HG03039 (cell line): ENCODE measurements at regions not wholly inside any gene's neighbourhood (a gene's known extent, or its start where the extent isn't known, plus 50 kb on each side); places are given as distances from the start of the nearest gene placed in this dataset.
"Not testable (repeated sequence)": the region's sequence is repeated elsewhere in the genome, so short reads cannot be mapped to it uniquely, and the experiment has no call there.

Source experiments
- ATAC-seq: cut with Tn5 transposase; IDR thresholded peaks from one replicate; pipeline ENCODE4 v1.9.1; 2021; ENCODE audit warnings: mild to moderate bottlenecking, moderate library complexity; ENCODE audit not compliant: unreplicated experiment

- ATAC-seq = no peak
Observed at GRCh38 chr1:66455446-66455845, 78.5 kb upstream of the SGIP1 start.

GRCh38 chr1:66460776-66461175, 73.2 kb upstream of the SGIP1 start:
- ATAC-seq = no peak

- ATAC-seq = no peak
Observed at GRCh38 chr1:66462313-66462712, 71.6 kb upstream of the SGIP1 start.

GRCh38 chr1:66464351-66464750, 69.6 kb upstream of the SGIP1 start:
- no peak for ATAC-seq

GRCh38 chr1:66464802-66465201, 69.2 kb upstream of the SGIP1 start:
- ATAC-seq = no peak

- ATAC-seq = not testable (repeated sequence)
Observed at GRCh38 chr1:66466695-66467094, 67.3 kb upstream of the SGIP1 start.

- ATAC-seq = no peak
Observed at GRCh38 chr1:66468722-66469121, 65.2 kb upstream of the SGIP1 start.

- no peak for ATAC-seq
Observed at GRCh38 chr1:66475940-66476339, 58.0 kb upstream of the SGIP1 start.

GRCh38 chr1:66476774-66477173, 57.2 kb upstream of the SGIP1 start:
- ATAC-seq = no peak

- ATAC-seq = no peak
Observed at GRCh38 chr1:66478116-66478515, 55.8 kb upstream of the SGIP1 start.

- ATAC-seq = no peak
Observed at GRCh38 chr1:66480162-66480561, 53.8 kb upstream of the SGIP1 start.

- not testable (repeated sequence) for ATAC-seq
Observed at GRCh38 chr1:66481215-66481614, 52.7 kb upstream of the SGIP1 start.
